ENCODE measurements at regions not wholly inside any gene's neighbourhood (a gene's known extent, or its start where the extent isn't known, plus 50 kb on each side); places are given as distances from the start of the nearest gene placed in this dataset.

- TF ChIP-seq YY1 (IDR thresholded peaks at IDR 0.05; ENCODE audit: insufficient read depth, insufficient read length): no peak
- no peak for TF ChIP-seq SUZ12 (IDR thresholded peaks at IDR 0.05; ENCODE audit: extremely low read depth, insufficient read depth, insufficient read length)
- no peak for TF ChIP-seq ZNF274 (IDR thresholded peaks at IDR 0.05; ENCODE audit: low read depth, low read length)
Observed at GRCh38 chr2:41706286-41706685, 341.5 kb upstream of the PKDCC start.

All from NT2/D1 (cell line).